ENCODE measurements at regions not wholly inside any gene's neighbourhood (a gene's known extent, or its start where the extent isn't known, plus 50 kb on each side); places are given as distances from the start of the nearest gene placed in this dataset.
"Not testable (repeated sequence)": the region's sequence is repeated elsewhere in the genome, so short reads cannot be mapped to it uniquely, and the experiment has no call there.

DNA sequence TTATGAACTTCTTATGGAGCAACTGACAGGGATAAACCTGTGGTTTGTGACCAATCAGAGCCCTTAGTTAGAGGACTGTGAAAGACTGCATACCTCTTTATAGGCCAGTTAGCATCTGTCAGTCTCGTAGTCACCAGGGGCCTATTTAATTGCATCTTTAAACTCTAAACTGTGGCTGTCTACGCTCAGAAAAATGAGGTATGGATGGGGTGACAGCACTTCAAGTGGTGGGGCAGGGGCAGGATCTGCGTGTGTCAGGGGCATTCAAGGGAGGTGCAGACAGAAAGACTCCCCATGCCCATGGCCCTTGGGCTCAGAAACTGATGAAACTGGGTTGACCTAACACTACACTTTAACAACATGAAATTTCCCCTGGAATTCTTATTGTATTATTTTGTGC is 132.6 kb upstream of the TBCA start:
- no peak for DNase-seq

DNA sequence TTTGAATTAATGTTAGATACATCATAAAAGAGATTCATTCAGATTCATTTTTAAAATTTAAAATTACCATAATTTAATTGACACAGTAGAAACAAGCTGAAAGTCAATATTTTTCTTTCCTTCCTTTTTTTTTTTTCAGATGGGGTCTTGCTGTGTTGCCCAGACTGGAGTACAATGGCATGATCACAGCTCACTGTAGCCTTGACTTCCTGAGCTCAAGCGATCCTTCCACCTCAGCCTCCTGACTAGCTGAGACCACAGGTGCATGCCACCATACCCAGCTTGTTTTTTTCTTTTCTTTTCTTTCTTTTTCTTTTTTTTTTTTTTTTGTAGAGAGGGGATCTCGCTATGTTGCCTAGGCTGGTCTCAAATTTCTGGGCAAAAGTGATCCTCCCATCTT is 131.6 kb upstream of the TBCA start:
- no peak for DNase-seq

DNA sequence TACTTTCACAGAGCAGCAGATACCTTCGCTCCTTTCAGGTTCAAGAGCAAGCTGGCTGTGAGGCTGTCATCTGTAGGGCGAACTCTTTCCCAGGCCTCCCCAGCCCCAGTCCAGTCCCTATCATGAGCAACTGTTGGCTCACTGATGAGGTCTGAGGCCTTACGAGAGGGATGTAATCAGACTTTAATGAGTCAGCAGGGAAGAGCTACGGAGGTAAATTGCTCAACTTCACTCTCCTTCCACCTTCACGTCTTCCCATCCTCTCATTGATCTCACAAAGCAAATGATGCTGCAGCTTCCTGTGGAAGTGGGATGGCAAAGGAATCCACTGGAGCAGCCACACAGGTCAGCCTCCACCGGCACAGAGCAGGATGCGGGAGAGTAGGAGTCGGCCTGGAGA is 130.7 kb upstream of the TBCA start:
- no peak for DNase-seq

DNA sequence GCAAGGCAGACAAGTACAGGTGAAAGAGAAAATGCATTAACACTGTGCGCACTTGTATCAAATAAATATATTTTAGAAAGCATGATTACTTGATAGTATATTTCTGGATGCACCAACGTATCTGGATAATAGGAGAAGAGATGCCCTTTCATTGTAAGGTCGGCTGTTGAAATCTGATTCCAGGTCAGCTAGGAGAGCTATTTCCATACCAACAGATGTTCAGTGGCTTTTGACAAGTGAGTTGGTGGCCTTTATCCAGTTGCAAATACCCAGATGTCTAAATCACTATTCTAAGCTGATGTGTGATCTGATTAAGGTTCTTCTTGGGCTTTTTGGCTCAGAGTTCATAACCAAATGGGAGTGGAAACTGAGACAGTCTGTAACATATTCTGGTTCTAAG is 128.2 kb upstream of the TBCA start:
- DNase-seq: no peak

DNA sequence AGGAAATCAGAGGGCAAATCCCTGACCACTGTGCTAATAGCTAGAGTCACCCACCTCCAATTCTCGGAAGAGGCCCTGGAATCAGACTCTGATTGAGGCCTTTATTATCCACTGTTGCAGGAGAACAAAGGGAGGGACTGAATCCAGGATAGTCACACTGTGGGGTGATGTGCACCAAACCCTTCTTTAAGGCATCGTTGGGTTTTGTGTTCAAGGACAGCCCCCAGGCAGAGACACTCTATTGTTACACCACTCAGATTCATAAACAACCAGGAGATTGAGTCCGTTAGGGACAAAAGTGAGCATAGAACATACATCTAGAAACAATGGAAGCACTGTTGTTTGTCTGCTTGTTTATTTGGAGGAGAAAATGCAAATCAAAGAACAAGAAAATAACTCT is 124.6 kb upstream of the TBCA start:
- no peak for DNase-seq

DNA sequence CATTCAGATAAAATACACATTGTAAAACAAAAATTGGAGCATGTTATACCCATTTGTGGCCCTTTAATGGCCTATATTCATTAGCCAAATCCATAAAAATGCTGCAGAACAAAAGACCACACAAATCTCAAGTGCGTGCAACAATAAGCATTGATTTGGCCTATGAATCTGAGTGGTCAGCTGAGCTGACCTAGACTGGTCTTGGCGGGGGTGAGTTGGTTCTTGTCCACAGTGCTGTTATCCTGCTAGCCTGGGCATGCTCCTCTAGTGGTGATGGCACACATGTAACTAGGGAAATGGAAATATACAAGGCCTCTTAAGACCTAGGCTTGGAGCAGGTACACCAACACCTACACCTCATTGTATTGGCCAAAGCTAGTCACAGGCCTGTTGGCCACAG is 122.2 kb upstream of the TBCA start:
- DNase-seq: no peak

DNA sequence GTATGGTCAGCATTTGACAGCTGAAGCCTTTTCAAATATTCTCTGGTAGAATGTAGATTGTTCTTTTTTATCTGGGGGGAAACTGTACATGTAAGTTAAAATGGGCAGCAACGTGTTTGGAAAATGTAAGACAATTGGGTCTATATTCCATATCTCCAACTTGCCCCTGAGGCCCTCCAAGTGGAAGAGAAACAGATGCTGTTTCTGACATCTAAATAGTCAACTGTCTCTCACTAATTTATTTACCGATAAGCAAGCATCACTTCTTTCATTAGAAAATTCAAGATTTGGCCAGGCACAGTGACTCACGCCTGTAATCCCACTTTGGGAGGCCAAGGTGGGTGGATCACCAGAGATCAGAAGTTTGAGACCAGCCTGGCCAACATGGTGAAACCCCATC is 120.2 kb upstream of the TBCA start:
- DNase-seq: no peak

DNA sequence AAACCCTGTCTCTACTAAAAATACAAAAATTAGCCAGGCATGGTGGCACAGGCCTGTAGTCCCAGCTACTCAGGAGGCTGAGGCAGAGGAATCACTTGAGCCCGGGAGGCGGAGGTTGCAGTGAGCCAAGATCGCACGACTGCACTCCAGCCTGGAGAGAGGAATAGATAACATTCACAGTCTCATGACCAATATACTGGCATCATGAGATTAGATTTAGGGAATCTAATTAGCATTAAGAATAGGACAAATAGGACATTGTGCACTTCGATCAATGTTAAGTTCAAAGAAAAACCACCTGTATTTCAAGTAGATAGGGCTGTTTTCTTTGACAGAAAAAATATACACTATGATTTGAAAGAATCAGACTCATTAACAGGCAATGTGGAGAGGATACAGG is 118.0 kb upstream of the TBCA start:
- DNase-seq: not testable (repeated sequence)

DNA sequence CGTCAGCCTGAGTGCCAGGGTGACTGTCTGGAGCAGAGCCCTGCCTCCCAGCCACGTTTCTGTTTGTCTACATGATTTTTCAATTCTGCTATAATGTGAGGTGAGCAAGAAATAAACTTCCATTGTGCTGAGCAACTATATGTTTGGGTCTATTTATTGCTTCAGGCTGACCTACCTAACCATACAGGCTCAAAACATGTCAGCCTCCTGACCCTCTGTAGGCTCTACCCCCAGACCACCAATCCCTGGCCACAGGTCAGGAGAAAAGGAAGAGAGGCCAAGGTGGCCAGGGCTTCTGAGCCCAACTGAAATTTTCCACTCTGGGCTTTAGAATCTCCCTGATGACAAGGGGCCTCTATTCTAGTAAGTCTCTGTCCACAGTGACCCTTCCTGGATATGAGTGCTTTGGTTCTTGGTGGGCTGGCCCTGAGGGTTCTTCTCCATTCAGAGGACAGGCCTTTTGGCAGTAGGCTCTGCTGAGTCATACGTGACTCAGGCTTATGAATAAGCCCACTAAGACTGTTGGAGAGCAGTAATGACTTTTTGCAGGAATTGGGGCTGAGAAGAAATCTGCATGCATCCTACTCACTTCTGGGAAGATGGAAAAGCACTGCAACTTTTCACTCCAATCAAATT is 117.2 kb upstream of the TBCA start:
- DNase-seq: no peak

DNA sequence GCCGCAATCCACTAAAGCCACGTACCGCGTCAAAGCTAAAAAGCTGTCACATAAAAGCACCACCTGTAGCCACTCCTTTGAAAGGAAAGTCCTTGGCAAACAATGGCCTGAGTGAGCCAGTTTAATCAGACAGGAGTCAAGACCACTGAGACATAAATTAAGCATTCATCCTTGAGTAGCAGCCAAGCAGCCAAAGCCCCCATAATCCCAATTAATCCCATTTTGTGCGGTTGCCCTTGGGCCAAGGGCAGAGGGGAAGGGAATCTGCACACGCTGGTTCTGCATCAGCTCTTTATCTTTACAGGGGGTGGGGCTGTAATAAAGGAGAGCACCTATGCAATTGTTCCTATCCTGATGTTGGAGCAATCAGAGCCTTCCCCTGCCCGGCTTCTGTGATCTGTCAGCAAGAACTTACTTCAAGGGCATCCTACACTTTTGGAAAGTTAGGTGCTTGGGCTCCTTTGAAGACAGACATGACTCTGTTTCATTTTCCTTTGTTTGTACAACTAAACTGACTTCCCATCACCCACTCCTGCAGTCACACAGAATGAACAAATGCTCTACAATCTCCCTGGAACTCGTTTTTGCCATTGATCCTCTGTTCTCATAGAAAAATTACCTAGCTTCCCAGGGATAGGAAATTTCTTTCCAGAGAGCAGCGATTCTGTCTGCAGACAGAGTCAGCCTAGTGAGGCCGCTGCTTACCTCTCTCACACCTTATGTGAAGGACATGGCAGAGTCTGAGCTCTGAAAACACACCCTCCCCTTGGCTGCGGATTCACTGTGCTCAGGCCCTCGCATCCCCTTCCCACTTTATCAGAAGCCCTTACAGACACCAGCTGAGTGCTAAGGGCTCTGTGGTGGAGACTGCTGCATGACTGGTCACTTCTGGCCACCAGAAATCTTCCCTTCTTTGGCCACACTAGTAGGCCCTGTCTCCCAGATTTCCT is 116.2 kb upstream of the TBCA start:
- no peak for DNase-seq

DNA sequence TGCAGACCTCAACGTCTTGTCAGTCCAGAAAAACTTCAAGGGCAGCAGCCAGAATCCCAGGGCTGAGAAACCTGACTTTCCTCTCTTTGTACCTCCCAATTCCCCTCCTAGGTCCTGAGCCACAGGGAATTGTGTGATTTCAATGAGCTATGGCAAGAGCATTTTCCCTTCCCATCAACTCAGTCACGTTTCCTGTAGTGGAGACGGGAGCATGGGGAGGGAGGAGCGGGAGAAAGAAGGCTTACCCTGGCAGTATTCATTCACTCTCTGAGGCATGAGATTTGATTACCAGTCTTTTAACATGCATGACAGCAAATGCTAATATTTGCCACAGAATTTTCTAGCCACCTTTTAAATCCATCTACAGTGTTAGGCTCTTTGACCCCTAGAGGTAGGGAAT is 109.4 kb upstream of the TBCA start:
- no peak for DNase-seq

DNA sequence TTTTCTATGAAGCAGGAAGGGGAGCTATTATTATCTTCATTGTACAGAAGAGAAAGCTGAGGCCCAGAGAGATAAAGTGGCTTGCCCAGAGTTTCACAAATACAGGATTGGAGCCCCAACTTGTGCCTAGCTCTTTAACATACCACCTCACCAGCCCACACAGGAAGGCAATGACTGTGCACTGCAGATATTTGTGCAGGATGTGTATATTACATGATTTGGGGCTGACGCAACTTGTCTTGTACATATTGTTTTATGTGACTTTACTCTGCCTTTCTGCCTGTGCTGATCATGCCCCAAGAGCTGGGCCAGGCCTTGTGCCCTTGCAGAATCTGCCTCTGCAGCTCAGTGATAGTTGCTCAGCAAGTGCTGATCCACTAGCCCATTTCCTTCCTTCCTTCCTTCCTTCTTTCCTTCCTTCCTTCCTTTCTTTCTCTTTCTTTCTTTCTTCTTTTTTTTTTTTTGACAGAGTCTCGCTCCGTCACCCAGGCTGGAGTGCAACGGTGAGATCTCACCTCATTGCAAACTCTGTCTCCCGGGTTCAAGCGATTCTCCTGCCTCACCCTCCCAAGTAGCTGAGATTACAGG is 106.6 kb upstream of the TBCA start:
- peak; percentile 29 to 45 for DNase-seq

DNA sequence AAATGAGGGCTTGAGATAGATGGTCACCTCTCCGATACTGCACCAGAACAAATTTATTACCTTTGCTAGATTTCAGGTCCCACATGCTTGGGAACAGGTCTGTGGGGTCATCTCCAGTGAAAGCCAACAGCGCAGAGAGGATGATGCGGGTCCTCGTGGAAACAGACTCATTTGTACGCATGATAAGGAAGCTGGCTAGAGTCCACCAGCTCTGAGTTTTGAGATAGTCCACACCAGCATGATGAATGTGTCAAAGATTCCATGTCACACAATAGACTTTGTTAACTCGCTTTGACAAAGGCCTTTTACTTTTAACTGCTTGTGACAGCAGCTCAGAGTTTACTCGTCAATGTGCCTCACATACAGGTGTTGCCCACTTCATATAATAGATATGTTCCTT is 105.4 kb upstream of the TBCA start:
- DNase-seq: no peak

DNA sequence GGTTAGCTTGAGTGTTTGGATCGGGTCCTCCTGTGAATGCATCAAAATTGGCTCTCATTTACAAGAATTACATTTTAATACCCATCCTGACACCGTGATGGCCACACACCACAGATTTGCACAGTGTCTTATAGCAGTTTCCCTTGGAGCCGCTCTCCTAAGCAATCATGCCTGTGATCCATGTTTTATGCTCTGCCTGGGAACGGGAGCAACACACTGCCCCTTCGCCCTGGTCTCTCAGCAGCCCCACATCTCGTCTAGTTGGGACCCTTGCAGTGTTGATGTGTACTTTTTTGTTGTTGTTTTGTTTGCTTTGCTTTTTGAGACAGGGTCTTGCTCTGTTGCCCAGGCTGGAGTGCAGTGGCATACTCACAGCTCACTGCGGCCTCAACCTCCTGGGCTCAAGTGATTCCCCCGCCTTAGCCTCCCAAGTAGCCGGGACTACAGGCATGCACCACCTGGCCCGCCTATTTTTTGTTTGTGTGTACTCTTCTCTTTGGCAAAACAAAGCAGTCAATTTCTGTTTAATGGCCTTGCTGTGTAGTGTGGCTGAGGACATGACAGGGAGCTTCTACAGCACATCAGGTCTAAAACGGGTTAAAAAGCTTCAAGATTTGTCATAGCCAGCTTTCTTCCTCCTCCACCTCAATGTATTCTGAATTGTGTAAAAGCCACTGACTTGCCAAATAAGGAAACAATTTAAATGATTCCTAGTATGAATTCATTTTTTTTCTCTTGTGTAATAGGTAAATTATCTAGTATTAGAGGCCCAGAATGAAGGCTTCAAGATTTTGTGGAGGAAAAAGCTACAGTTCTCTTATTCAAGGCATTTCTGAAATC is 101.6 kb upstream of the TBCA start:
- DNase-seq: no peak

DNA sequence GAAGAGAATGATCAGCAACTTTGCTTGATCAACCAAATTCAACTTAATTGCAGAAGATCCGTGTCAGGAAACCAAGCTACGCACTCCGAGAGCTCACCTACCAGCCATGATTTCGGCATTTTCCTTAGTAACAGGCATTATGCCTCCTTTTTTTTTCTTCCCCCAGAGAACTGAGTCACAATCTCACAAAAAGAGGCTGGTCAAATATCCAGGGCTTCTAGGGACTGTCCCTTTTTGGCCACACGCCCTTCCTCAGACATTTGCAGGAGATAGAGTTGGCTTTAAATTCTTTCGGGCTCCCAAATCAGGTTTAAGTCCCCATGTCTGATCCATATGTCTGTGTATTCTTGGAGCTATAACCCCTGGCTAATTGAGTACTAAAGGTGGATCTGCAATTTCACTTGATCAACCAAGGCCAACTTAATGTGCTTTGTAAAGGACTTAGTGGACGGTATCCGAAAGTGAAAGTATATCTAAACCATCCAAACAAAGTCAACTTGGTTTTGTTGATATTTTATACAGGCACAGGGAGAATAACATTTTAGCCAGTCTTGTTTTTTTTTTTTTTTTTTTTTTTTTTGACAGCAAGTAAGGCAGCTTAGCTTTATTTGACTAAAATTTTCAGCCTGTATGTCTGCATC is 100.8 kb upstream of the TBCA start:
- DNase-seq: no peak

DNA sequence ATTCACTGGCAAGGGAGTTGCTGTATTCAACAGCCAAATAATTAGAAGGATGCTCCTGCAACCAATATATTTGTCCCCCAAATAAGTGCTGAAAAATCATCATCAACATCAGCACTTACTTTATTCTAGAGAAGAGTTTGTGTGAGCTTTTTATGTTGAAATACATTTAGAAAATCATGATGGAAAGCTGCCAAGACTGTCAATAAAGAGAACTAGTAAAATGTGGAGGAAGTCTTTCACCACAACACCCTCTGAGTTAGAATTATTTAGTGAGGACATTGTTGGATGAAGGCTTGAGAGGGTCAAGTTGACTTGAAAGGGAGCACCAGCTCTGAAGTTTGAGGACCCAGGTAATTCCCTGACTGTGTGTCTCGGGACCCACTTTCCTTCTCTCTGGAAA is 100.2 kb upstream of the TBCA start:
- DNase-seq: no peak

DNA sequence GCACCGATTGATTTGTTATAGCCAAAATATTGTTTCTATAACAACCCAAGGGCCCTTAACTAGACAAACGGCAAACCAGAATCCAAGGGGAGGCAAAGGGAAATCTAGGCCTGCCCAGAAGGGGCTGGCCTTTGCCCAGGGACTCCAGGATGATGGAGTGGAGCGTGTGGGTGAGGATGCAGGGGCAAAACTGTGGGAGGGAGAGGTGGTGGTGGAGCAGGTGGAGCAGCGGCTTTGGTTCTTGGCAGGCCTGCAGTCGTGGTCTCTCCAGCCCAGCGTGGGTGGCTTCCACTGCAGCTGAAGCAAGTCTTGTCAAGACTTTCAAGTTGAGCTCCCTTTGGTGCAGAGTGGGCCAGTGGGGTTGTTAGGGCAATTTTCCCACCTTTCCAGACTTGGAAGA is 98.6 kb upstream of the TBCA start:
- no peak for DNase-seq

DNA sequence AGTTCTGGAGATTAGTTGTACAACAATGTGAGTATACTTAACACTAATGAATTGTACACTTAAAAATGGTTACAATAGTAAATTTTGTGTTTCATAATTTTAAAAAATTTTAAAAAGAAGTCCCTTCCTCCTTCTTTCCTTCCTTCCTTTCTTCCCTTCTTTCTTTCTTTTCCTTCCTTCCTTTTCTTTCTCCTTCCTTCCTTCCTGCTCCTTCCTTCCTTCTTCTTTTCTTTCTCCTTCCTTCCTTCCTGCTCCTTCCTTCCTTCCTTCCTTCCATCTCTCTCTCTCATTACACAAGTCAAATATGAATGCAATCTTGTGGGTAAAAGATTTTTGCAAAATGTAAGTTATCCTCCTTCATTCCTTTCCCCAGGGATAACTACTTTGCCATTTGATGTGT is 97.1 kb upstream of the TBCA start:
- DNase-seq: no peak

DNA sequence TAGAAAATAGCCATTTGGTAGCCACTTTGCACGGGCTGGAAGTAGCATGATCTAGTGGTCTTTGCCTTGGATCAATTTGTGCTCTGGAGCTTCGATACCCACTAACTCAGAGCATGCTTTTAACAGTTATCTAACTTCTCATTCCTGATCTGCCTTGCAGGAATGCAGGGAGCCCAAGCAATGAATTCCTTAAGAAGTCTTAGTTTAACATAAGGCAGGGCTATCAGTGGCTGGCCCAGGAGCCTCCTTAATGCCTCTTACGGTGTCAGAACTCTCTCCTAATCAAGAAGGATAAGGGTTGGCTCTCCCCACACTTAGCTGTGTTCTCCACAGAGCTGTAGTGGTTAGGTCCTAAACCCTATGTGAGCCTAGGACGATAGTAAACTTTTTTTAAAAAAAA is 95.8 kb upstream of the TBCA start:
- no peak for DNase-seq

DNA sequence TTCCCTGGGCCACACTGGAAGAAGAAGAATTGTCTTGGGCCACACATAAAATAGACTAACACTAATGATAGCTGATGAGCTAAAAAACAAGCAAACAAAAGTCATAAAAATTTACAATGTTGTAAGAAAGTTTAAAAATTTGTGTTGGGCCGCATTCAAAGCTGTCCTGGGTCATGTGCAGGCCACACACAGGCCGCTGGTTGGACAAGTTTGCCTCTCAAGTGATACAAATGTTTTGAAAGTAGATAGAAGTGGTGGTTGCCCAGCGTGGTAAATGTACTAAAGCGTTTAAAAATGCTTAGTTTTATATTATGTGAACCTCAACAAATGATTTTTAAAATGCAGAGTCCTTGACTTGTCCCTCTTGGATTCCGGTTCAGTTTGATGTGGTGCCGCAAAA is 94.9 kb upstream of the TBCA start:
- no peak for DNase-seq

DNA sequence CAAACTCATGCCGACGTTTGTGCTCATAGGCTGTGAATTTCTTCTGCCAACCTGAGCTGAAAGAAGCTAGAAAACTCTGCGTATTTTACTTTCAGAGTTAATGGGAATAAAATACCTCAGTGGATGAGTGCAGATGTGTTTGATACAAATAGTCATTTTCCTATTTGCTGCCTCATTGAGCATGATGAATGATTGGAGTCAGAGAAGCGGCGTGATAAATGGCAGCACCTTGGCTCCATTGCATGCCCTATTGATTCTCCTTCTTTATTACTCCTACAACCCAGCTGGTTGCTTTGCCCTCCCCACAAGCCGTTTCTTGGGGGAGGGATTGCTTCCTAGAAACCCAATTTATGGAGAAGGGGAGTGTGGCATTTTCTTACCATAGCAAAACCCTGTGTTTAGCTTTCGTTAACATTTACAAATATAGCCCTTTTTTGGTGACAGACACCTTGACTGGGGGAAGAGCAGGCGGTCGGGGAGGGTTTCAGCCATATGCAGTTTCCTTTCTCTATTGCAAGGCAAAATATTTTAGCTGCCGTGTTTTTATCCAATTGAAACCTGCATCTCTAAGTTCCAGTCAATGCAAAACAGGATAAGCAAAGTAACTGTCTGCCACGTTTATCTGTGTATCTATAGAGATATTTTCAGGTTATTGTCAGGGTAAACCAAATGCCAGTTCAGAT is 93.1 kb upstream of the TBCA start:
- no peak for DNase-seq

DNA sequence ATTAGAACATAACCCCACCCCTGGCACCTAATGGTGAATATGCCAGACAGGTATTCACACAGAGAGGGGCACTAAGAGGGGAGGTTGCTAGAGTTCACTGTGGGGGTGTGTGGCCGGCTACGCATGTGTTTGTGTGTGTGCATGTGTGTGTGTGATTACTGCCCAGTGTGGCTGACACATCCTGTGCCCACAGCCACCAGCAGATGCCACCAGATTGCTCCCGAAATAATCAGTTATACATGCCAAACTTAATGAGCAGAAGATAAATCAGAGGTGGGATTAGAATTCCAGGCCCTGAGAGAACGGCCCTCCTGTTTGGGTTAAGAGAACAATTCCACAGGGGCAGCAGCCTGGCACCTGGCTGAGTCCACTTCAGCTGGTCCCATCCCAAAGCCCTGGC is 91.8 kb upstream of the TBCA start:
- DNase-seq: no peak
